Adrenal gland (tissue), 9 donors: ENCODE measurements at regions not wholly inside any gene's neighbourhood (a gene's known extent, or its start where the extent isn't known, plus 50 kb on each side); places are given as distances from the start of the nearest gene placed in this dataset.

ENCODE experiments used
- DNase-seq, 7 donors: peaks; one replicate each; pipeline ENCODE4 v3.0.0-alpha.2; 2019 to 2020
- H3K27ac ChIP-seq, 5 donors: fragments of 200-600 bp; sonication (generic) in 4 of 5; 1 replicate in 3 of 5; 2 replicates in 2 of 5; pipeline versions ENCODE4 v1.5.1 to v1.8.0; 2016 to 2020; ENCODE audit warnings: mild to moderate bottlenecking in 1 of 5
- H3K27me3 ChIP-seq: fragments of 200-600 bp; 2 replicates; pipeline ENCODE4 v1.8.0; 2021
- H3K36me3 ChIP-seq, 2 donors: fragments of 200-600 bp; replicated peaks in 1 of 2; 1 replicate in 1 of 2; 2 replicates in 1 of 2; pipeline versions ENCODE4 v1.5.1 to v1.8.0; 2018 to 2022
- H3K4me1 ChIP-seq, 2 donors: fragments of 200-600 bp; replicated peaks in 1 of 2; 1 replicate in 1 of 2; 2 replicates in 1 of 2; pipeline versions ENCODE4 v1.5.1 to v1.8.0; 2018 to 2021
- H3K4me3 ChIP-seq, 4 donors: fragments of 200-600 bp; sonication (generic) in 3 of 4; one replicate each; pipeline ENCODE4 v1.5.1; 2016 to 2018
- H3K9me3 ChIP-seq, 3 donors: fragments of 200-600 bp; sonication (generic) in 1 of 3; replicated peaks in 1 of 3; 1 replicate in 2 of 3; 2 replicates in 1 of 3; pipeline versions ENCODE4 v1.5.1 to v1.8.0; 2016 to 2021
- CTCF ChIP-seq, 6 experiments: fragments of 450-650 bp in 4 of 6; fragments of 200-600 bp in 2 of 6; sonication (generic) in 1 of 6; IDR thresholded peaks; 1 replicate in 5 of 6; 2 replicates in 1 of 6; pipeline versions ENCODE4 v1.5.1 to v1.8.0; 2016 to 2021; ENCODE audit warnings: antibody characterized with exemption in 6 of 6, mild to moderate bottlenecking in 2 of 6, moderate library complexity in 1 of 6
- POLR2A ChIP-seq, 2 donors: fragments of 450-650 bp; IDR thresholded peaks; one replicate each; pipeline ENCODE4 v1.6.1; 2017; ENCODE audit warnings: antibody characterized with exemption in 2 of 2, mild to moderate bottlenecking in 2 of 2, moderate library complexity in 1 of 2
- WGBS, 4 donors: extraction: QIAGEN DNeasy Blood & Tissue Kit in 2 of 4; methylation state at CpG; one replicate each; pipeline versions ENCODE4 v1.1.5 to v1.1.7; 2013 to 2017; 5-methylcytosine and 5-hydroxymethylcytosine counted together
- intact Hi-C, 2 donors: fragments of 100-400 bp; cut with DNase I; formaldehyde crosslinking; loops; one replicate each; pipeline versions ENCODE4 v1.14.1 to v1.15.0; 2022 to 2023
- donor health status: healthy with polysubstance abuse.
- donor health status: Bipolar disorder and iron deficiency.
- donor health status: DM: yes; HTN: yes; CAD: no.
- donor health status: DM: no; HTN: no; CAD: no.
- donor health status: DM: no; HTN: no; CAD: no.

DNA sequence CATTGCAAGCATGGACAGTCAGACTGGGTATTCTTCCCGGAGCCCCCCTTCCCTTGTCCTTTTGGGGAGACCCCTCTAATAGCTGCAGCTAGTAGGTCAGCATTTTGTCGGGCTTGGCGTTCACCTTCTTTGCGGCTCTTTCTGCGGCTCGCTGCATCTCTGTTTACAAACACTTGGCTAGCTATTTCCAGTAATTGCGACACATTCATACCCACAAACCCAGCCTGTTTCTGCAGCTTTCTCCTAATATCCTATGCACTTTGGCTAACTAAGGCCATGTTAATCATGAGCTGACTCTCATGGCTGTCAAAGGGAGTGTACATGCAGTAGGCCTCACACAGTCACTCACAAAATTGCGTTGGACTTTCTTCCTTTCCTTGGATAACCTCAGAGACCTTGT is 716.4 kb downstream of the AMY1C start:
- intact Hi-C loops, result no loop called here
- WGBS, 4 donors, result 78 to 91% (median 90%) methylated on average over 8 of the region's 8 CpGs

GRCh38 chr1:104467590-104467989 is 717.9 kb downstream of the AMY1C start:
- intact Hi-C loops, result no loop called here
- 65 to 79% (median 73%) methylated on average over 5 of the region's 5 CpGs for WGBS, 4 donors
- H3K27ac ChIP-seq, result no peak overlapping the region
- no peaks in the 10 kb centered on the region for H3K4me1 ChIP-seq
- H3K4me3 ChIP-seq, result no peak overlapping the region
- H3K36me3 ChIP-seq, result no peaks in the 10 kb centered on the region
- no peaks in the 10 kb centered on the region for H3K27me3 ChIP-seq
- H3K9me3 ChIP-seq, result no peaks in the 10 kb centered on the region
- no peak for DNase-seq
- no peak for TF ChIP-seq CTCF (IDR thresholded peaks at IDR 0.05)
- no peak for TF ChIP-seq POLR2A (IDR thresholded peaks at IDR 0.05)

More for the DNA sequence above, 716.4 kb downstream of the AMY1C start:
- Histone ChIP-seq H3K9me3 (no peaks in the 10 kb centered on the region), H3K27ac (no peak overlapping the region), H3K4me1 (no peaks in the 10 kb centered on the region), H3K27me3 (no peaks in the 10 kb centered on the region), H3K36me3 (no peaks in the 10 kb centered on the region), H3K4me3 (no peak overlapping the region)
- DNase-seq, result no peak
- TF ChIP-seq CTCF (IDR thresholded peaks at IDR 0.05), result no peak

DNA sequence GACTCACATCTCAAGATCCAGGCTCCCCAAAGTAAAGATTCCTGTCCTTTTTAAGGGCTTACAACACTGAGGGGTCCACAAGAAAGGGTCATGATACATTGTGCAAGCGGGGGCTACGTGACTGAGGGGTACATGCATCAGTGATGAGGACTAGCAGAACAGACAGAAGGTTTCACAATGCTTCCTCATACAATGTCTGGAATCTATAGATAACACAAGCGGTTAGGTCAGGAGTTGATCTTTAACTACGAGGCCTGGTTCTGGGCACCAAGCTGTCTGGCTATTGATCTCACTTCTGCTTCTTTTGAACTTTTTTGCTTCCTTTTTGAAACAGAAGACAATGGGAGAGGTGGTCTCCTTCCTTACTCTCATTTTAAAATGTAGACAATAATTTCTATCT is 718.6 kb downstream of the AMY1C start:
- Histone ChIP-seq H3K9me3 (no peaks in the 10 kb centered on the region), H3K27ac (no peak overlapping the region), H3K4me3 (no peak overlapping the region), H3K27me3 (no peaks in the 10 kb centered on the region), H3K36me3 (no peaks in the 10 kb centered on the region), H3K4me1 (no peaks in the 10 kb centered on the region)
- no peak for DNase-seq
- WGBS, 4 donors, result 70 to 79% (median 76%) methylated on average over 4 of the region's 4 CpGs
- no peak for TF ChIP-seq CTCF (IDR thresholded peaks at IDR 0.05)
- intact Hi-C loops, result no loop called here

- DNase-seq, result no peak
Observed at GRCh38 chr1:104476126-104476525, 726.4 kb downstream of the AMY1C start.

More at GRCh38 chr1:104476126-104476525, 726.4 kb downstream of the AMY1C start:
- no peak overlapping the region for H3K4me3 ChIP-seq
- no peaks in the 10 kb centered on the region for H3K27me3 ChIP-seq
- WGBS, 4 donors, result 30 to 37% (median 35%) methylated on average over 2 of the region's 2 CpGs
- no peaks in the 10 kb centered on the region for H3K4me1 ChIP-seq
- H3K36me3 ChIP-seq, result no peaks in the 10 kb centered on the region
- no peaks in the 10 kb centered on the region for H3K9me3 ChIP-seq
- TF ChIP-seq CTCF (IDR thresholded peaks at IDR 0.05), result no peak
- TF ChIP-seq POLR2A (IDR thresholded peaks at IDR 0.05), result no peak
- H3K27ac ChIP-seq, result no peak overlapping the region
- intact Hi-C loops, result no loop called here
